GM12878 (cell line): ENCODE measurements at regions not wholly inside any gene's neighbourhood (a gene's known extent, or its start where the extent isn't known, plus 50 kb on each side); places are given as distances from the start of the nearest gene placed in this dataset.

ENCODE experiments used
- ATAC-seq: fragments of 200-7000 bp; cut with Tn5 transposase; 3 replicates; pipeline ENCODE4 v1.9.1; 2020; ENCODE audit warnings: mild to moderate bottlenecking, moderate library complexity
- BruUV-seq: library from RNA; stranded (reverse); fragments of 400-500 nt; replicated peaks from 2 replicates; lab custom pipeline; 2021; lab: Mats Ljungman, UMichigan
- CTCF ChIA-PET: fragments of 300-600 bp; sonication (Branson Sonifier 250); formaldehyde crosslinking; extraction: SDS; loops from one replicate; lab custom pipeline; 2021; ENCODE audit warnings: inconsistent platforms; lab: Yijun Ruan, JAX
- POLR2A ChIA-PET: fragments of 350-600 bp; formaldehyde crosslinking; extraction: SDS; loops from one replicate; lab custom pipeline; 2021; ENCODE audit warnings: inconsistent platforms; lab: Charles Lee
- RAD21 ChIA-PET: fragments of 300-600 bp; sonication (Branson Sonifier 250); formaldehyde crosslinking; loops from one replicate; lab custom pipeline; 2023; ENCODE audit warnings: antibody characterized with exemption; ENCODE audit not compliant: unreplicated experiment; lab: Charles Lee
- SMC1A ChIA-PET: fragments of 300-600 bp; sonication (Branson Sonifier 250); formaldehyde crosslinking; loops from one replicate; lab custom pipeline; 2023; ENCODE audit not compliant: unreplicated experiment, uncharacterized antibody; lab: Charles Lee
- DNase-seq: peaks from one replicate; pipeline ENCODE4 v3.0.0-alpha.2; 2011; ENCODE audit warnings: low read depth, low spot score
- FAIRE-seq: peaks from 3 replicates; lab custom pipeline; 2011; peaks lifted over from hg19 to GRCh38; lab: Jason Lieb, UNC
- H2AFZ ChIP-seq: 2 replicates; pipeline ENCODE4 v1.6.0; 2011; ENCODE audit warnings: low read depth, low read length, control low read depth; ENCODE audit not compliant: control insufficient read depth
- H3K27ac ChIP-seq: 2 replicates; pipeline ENCODE4 v1.5.1; 2011; ENCODE audit warnings: control low read depth; ENCODE audit not compliant: control insufficient read depth, insufficient read depth
- H3K27me3 ChIP-seq, 2 experiments: replicated peaks in 1 of 2; 2 replicates each; pipeline versions ENCODE4 v1.6.0 to v1.6.1; 2011; ENCODE audit warnings: low read length in 1 of 2; ENCODE audit not compliant: control insufficient read depth in 2 of 2, insufficient read depth in 2 of 2
- H3K36me3 ChIP-seq, 2 experiments: 2 replicates each; pipeline ENCODE4 v1.5.1; 2011; ENCODE audit warnings: low read length in 1 of 2; ENCODE audit not compliant: control insufficient read depth in 2 of 2, insufficient read depth in 2 of 2
- H3K4me1 ChIP-seq: 2 replicates; pipeline ENCODE4 v1.6.1; 2011; ENCODE audit warnings: mild to moderate bottlenecking, low read length, moderate library complexity, mixed read lengths; ENCODE audit not compliant: control insufficient read depth, insufficient read depth
- H3K4me2 ChIP-seq: 2 replicates; pipeline ENCODE4 v1.6.0; 2011; ENCODE audit warnings: control low read depth; ENCODE audit not compliant: control insufficient read depth, insufficient read depth
- H3K4me3 ChIP-seq: fragments of 200-600 bp; sonication (generic); 2 replicates; pipeline ENCODE4 v1.5.1; 2016
- H3K79me2 ChIP-seq: 2 replicates; pipeline ENCODE4 v1.6.0; 2011; ENCODE audit warnings: low read length; ENCODE audit not compliant: control insufficient read depth, insufficient read depth
- H3K9ac ChIP-seq: 2 replicates; pipeline ENCODE4 v1.8.0; 2011; ENCODE audit warnings: low read length, control low read depth, mixed read lengths; ENCODE audit not compliant: control insufficient read depth, insufficient read depth
- H3K9me3 ChIP-seq: replicated peaks from 3 replicates; pipeline ENCODE4 v1.5.1; 2011; ENCODE audit warnings: mild to moderate bottlenecking, low read length; ENCODE audit not compliant: control insufficient read depth, insufficient read depth
- H4K20me1 ChIP-seq: 2 replicates; pipeline ENCODE4 v1.6.0; 2011; ENCODE audit not compliant: control insufficient read depth, insufficient read depth
- MXI1 ChIP-seq: fragments of 150-350 bp; IDR thresholded peaks from 2 replicates; pipeline ENCODE4 v1.6.1; 2011; ENCODE audit warnings: low read depth, mild to moderate bottlenecking, inconsistent platforms, low read length, improper control_type of control experiment
- MYC ChIP-seq: IDR thresholded peaks from 2 replicates; pipeline ENCODE4 v1.6.1; 2011; ENCODE audit warnings: mild to moderate bottlenecking, low read length, moderate library complexity, inconsistent platforms; ENCODE audit not compliant: insufficient read depth, insufficient replicate concordance, insufficient read length, severe bottlenecking
- RAD51 ChIP-seq: fragments of 450-650 bp; IDR thresholded peaks from 2 replicates; pipeline ENCODE4 v1.6.1; 2016; ENCODE audit warnings: moderate library complexity, mild to moderate bottlenecking, inconsistent platforms
- STAT1 ChIP-seq: fragments of 450-650 bp; conservative IDR thresholded peaks from 2 replicates; pipeline ENCODE4 v1.6.1; 2014; ENCODE audit warnings: antibody characterized with exemption, mild to moderate bottlenecking
- SUPT20H ChIP-seq: IDR thresholded peaks from 2 replicates; pipeline ENCODE4 v1.6.1; 2011; ENCODE audit warnings: low read depth, mild to moderate bottlenecking, low read length, moderate library complexity, borderline replicate concordance; ENCODE audit not compliant: control insufficient read depth
- TARDBP ChIP-seq: IDR thresholded peaks from 2 replicates; pipeline ENCODE4 v1.6.1; 2016; ENCODE audit warnings: borderline replicate concordance
- USF2 ChIP-seq: IDR thresholded peaks from 2 replicates; pipeline ENCODE4 v1.6.1; 2011; ENCODE audit warnings: low read depth, low read length, improper control_type of control experiment, borderline replicate concordance
- YY1 ChIP-seq: IDR thresholded peaks from 2 replicates; pipeline ENCODE4 v1.6.1; 2011; ENCODE audit warnings: low read depth, mild to moderate bottlenecking, low read length
- ZNF217 ChIP-seq: fragments of 450-650 bp; IDR thresholded peaks from 2 replicates; pipeline ENCODE4 v1.6.1; 2017; ENCODE audit warnings: antibody characterized with exemption, mild to moderate bottlenecking
- ZNF622 ChIP-seq: fragments of 450-650 bp; IDR thresholded peaks from 2 replicates; pipeline ENCODE4 v1.6.1; 2017; ENCODE audit warnings: mild to moderate bottlenecking, inconsistent platforms
- WGBS: methylation state at CpG from one replicate; pipeline ENCODE4 v1.1.6; 2016; ENCODE audit warnings: low lambda C conversion rate; ENCODE audit not compliant: insufficient replicate concordance, insufficient coverage; ENCODE audit errors: missing lambda C conversion rate; 5-methylcytosine and 5-hydroxymethylcytosine counted together
- in situ Hi-C: fragments of 300-500 bp; cut with MboI; formaldehyde crosslinking; loops from 9 replicates; pipeline ENCODE4 v1.14.3; 2018; ENCODE audit warnings: mixed read lengths
- intact Hi-C: fragments of 100-400 bp; cut with micrococcal nuclease; formaldehyde crosslinking; loops from one replicate; pipeline ENCODE4 v1.14.2; 2022; ENCODE audit not compliant: unreplicated experiment
- TF ChIP-seq, protein P1 (sequence below): fragments of 150-350 bp; IDR thresholded peaks from 2 replicates; pipeline ENCODE4 v1.6.1; 2014; ENCODE audit warnings: mild to moderate bottlenecking, low read depth, low read length

DNA sequence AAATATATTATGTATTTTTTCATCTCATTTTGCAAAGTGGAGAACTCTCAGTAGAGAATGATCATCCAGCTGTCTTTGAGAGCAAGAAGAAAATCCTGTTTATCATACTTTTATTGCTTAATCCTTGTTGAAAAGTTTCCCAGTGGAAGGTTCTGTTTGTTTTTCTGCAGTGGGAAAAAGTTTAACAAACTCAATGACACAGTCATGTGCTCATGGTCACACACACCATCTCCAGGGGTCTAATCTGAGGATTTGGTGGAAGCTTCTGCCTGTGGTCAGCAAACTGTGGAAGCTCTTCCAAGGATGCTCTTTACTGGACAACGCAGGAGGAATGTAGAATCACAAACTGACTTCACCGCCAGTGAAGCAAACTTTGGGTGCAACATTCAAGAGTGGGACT lies 1003.9 kb downstream of the SORCS3 start:
- Histone ChIP-seq H3K4me2 (no peak overlapping the region), H3K79me2 (no peaks in the 10 kb centered on the region), H2AFZ (no peak overlapping the region), H3K9me3 (no peaks in the 10 kb centered on the region), H3K27me3 (no peaks in the 10 kb centered on the region), H3K27ac (no peak overlapping the region), H3K36me3 (no peaks in the 10 kb centered on the region), H3K4me1 (no peaks in the 10 kb centered on the region), H3K9ac (no peak overlapping the region), H3K4me3 (no peak overlapping the region), H4K20me1 (no peaks in the 10 kb centered on the region)
- ATAC-seq (no peak), DNase-seq (no peak), FAIRE-seq (no peak)
- ChIA-PET POLR2A (no interaction called here), CTCF (no interaction called here), SMC1A (no interaction called here), RAD21 (no interaction called here)
- 50% methylated on average over 2 of the region's 2 CpGs for WGBS
- intact Hi-C loops: no loop called here
- in situ Hi-C loops: no loop called here
- no TSS peak for BruUV-seq
- TF ChIP-seq SUPT20H (no peak), MXI1 (no peak), TARDBP (no peak), ZNF217 (no peak), STAT1 (no peak), ZNF622 (no peak), YY1 (no peak)
- TF ChIP-seq, protein P1, sequence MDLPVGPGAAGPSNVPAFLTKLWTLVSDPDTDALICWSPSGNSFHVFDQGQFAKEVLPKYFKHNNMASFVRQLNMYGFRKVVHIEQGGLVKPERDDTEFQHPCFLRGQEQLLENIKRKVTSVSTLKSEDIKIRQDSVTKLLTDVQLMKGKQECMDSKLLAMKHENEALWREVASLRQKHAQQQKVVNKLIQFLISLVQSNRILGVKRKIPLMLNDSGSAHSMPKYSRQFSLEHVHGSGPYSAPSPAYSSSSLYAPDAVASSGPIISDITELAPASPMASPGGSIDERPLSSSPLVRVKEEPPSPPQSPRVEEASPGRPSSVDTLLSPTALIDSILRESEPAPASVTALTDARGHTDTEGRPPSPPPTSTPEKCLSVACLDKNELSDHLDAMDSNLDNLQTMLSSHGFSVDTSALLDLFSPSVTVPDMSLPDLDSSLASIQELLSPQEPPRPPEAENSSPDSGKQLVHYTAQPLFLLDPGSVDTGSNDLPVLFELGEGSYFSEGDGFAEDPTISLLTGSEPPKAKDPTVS: no peak

DNA sequence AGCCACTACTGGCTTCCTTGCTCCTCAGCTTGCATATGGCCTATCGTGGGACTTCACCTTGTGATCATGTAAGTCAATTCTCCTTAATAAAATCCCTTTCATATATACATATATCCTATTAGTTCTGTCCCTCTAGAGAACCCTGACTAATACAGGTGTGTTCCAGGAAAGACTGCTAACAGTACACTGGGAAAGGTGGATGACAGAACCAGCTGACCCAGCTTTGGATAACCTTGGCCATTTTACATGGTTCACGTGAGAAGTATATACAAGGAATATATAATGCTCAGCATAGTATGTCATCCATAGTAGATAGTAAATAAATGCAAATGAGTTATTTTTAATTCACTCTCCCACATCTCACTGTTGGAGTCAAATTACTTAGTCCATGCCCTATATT lies 1003.5 kb downstream of the SORCS3 start:
- no TSS peak for BruUV-seq
- Histone ChIP-seq H3K9me3 (no peaks in the 10 kb centered on the region), H3K9ac (no peak overlapping the region), H2AFZ (no peak overlapping the region), H4K20me1 (no peaks in the 10 kb centered on the region), H3K36me3 (no peaks in the 10 kb centered on the region), H3K4me1 (no peaks in the 10 kb centered on the region), H3K4me2 (no peak overlapping the region), H3K4me3 (no peak overlapping the region), H3K79me2 (no peaks in the 10 kb centered on the region), H3K27me3 (no peaks in the 10 kb centered on the region), H3K27ac (no peak overlapping the region)
- in situ Hi-C loops (no loop called here), intact Hi-C loops (no loop called here)
- WGBS: 0% methylated on average over 2 of the region's 2 CpGs
- ATAC-seq (no peak), DNase-seq (no peak), FAIRE-seq (no peak)
- RAD21 ChIA-PET: no interaction called here
- SMC1A ChIA-PET: no interaction called here
- POLR2A ChIA-PET: no interaction called here
- CTCF ChIA-PET: interaction anchor here (1.1 kb wide), 1 partner anchor 12 kb away, joined by 4 read pairs; no protein-coding TSS in a partner anchor
- TF ChIP-seq USF2 (no peak), MYC (no peak), RAD51 (no peak), ZNF622 (no peak)
